ENCODE measurements at regions not wholly inside any gene's neighbourhood (a gene's known extent, or its start where the extent isn't known, plus 50 kb on each side); places are given as distances from the start of the nearest gene placed in this dataset.
"Not testable (repeated sequence)": the region's sequence is repeated elsewhere in the genome, so short reads cannot be mapped to it uniquely, and the experiment has no call there.

- H3K4me1 Mint-ChIP-seq = no peaks in the 10 kb centered on the region
- no peak overlapping the region for H3K27ac Mint-ChIP-seq
- no peaks in the 10 kb centered on the region for H3K36me3 Mint-ChIP-seq
- DNase-seq = no peak
- H3K9me3 Mint-ChIP-seq = peaks cover 0 to 1% of the 10 kb centered on the region in 2 donors
- no peak overlapping the region for H3K4me3 Mint-ChIP-seq
- no peak for ATAC-seq (replicated peaks)
- no peaks in the 10 kb centered on the region for H3K27me3 Mint-ChIP-seq
Observed at GRCh38 chr13:65530688-65531087, 1699.4 kb downstream of the PCDH9 start.

- H3K4me3 Mint-ChIP-seq = no peak overlapping the region
- H3K9me3 Mint-ChIP-seq = peaks cover 0 to 1% of the 10 kb centered on the region in 2 donors
- ATAC-seq (replicated peaks) = no peak
- H3K4me1 Mint-ChIP-seq = no peaks in the 10 kb centered on the region
- H3K36me3 Mint-ChIP-seq = no peaks in the 10 kb centered on the region
- no peak for DNase-seq
- H3K27ac Mint-ChIP-seq = no peak overlapping the region
- no peaks in the 10 kb centered on the region for H3K27me3 Mint-ChIP-seq
Observed at GRCh38 chr13:65529541-65529940, 1700.6 kb downstream of the PCDH9 start.

GRCh38 chr13:65508745-65509144, 1721.4 kb downstream of the PCDH9 start:
- ATAC-seq (replicated peaks) = no peak
- Mint-ChIP-seq H3K27me3 (no peaks in the 10 kb centered on the region), H3K4me1 (no peaks in the 10 kb centered on the region), H3K36me3 (no peaks in the 10 kb centered on the region), H3K27ac (no peak overlapping the region), H3K4me3 (no peak overlapping the region), H3K9me3 (peaks cover 0 to 3% of the 10 kb centered on the region in 2 donors)
- DNase-seq = no peak

GRCh38 chr13:65508338-65508737, 1721.8 kb downstream of the PCDH9 start:
- ATAC-seq (replicated peaks) = no peak

GRCh38 chr13:65505941-65506340, 1724.2 kb downstream of the PCDH9 start:
- Mint-ChIP-seq H3K4me1 (no peaks in the 10 kb centered on the region), H3K9me3 (peaks cover 0 to 2% of the 10 kb centered on the region in 2 donors), H3K27me3 (no peaks in the 10 kb centered on the region), H3K27ac (no peak overlapping the region), H3K36me3 (no peaks in the 10 kb centered on the region), H3K4me3 (no peak overlapping the region)
- ATAC-seq (replicated peaks) (no peak), DNase-seq (no peak)

More at GRCh38 chr13:65508338-65508737, 1721.8 kb downstream of the PCDH9 start:
- DNase-seq = no peak
- no peaks in the 10 kb centered on the region for H3K36me3 Mint-ChIP-seq
- peaks cover 0 to 3% of the 10 kb centered on the region in 2 donors for H3K9me3 Mint-ChIP-seq
- H3K4me1 Mint-ChIP-seq = no peaks in the 10 kb centered on the region
- no peak overlapping the region for H3K27ac Mint-ChIP-seq
- no peak overlapping the region for H3K4me3 Mint-ChIP-seq
- H3K27me3 Mint-ChIP-seq = no peaks in the 10 kb centered on the region

- no peaks in the 10 kb centered on the region for H3K4me1 Mint-ChIP-seq
- H3K9me3 Mint-ChIP-seq = peaks cover 0 to 2% of the 10 kb centered on the region in 2 donors
- no peak overlapping the region for H3K4me3 Mint-ChIP-seq
- no peaks in the 10 kb centered on the region for H3K36me3 Mint-ChIP-seq
- H3K27ac Mint-ChIP-seq = no peak overlapping the region
- no peaks in the 10 kb centered on the region for H3K27me3 Mint-ChIP-seq
- ATAC-seq (replicated peaks) (no peak), DNase-seq (no peak)
Observed at GRCh38 chr13:65504213-65504612, 1725.9 kb downstream of the PCDH9 start.

- Mint-ChIP-seq H3K9me3 (peaks cover 0 to 3% of the 10 kb centered on the region in 2 donors), H3K36me3 (no peaks in the 10 kb centered on the region), H3K27ac (no peak overlapping the region), H3K27me3 (no peaks in the 10 kb centered on the region), H3K4me3 (no peak overlapping the region), H3K4me1 (no peaks in the 10 kb centered on the region)
- no peak for DNase-seq
- no peak for ATAC-seq (replicated peaks)
Observed at GRCh38 chr13:65500481-65500880, 1729.7 kb downstream of the PCDH9 start.

- Mint-ChIP-seq H3K9me3 (peaks cover 0 to 1% of the 10 kb centered on the region in 2 donors), H3K27ac (no peak overlapping the region), H3K4me3 (no peak overlapping the region), H3K36me3 (no peaks in the 10 kb centered on the region), H3K27me3 (no peaks in the 10 kb centered on the region), H3K4me1 (no peaks in the 10 kb centered on the region)
- no peak for ATAC-seq (replicated peaks)
- DNase-seq = no peak
Observed at GRCh38 chr13:65499256-65499655, 1730.9 kb downstream of the PCDH9 start.

GRCh38 chr13:65497265-65497664, 1732.9 kb downstream of the PCDH9 start:
- no peak for ATAC-seq (replicated peaks)

GRCh38 chr13:65490725-65491124, 1739.4 kb downstream of the PCDH9 start:
- H3K9me3 Mint-ChIP-seq; H3K4me1 Mint-ChIP-seq; DNase-seq; H3K27me3 Mint-ChIP-seq; ATAC-seq (replicated peaks); H3K4me3 Mint-ChIP-seq; H3K36me3 Mint-ChIP-seq; H3K27ac Mint-ChIP-seq: not testable (repeated sequence)

More at GRCh38 chr13:65497265-65497664, 1732.9 kb downstream of the PCDH9 start:
- Mint-ChIP-seq H3K4me1 (no peaks in the 10 kb centered on the region), H3K4me3 (no peak overlapping the region), H3K27me3 (no peaks in the 10 kb centered on the region), H3K36me3 (no peaks in the 10 kb centered on the region), H3K9me3 (peaks cover 0 to 1% of the 10 kb centered on the region in 2 donors), H3K27ac (no peak overlapping the region)
- DNase-seq = no peak

- Mint-ChIP-seq H3K27me3 (no peaks in the 10 kb centered on the region), H3K36me3 (no peaks in the 10 kb centered on the region), H3K27ac (no peak overlapping the region), H3K4me3 (no peak overlapping the region), H3K9me3 (peaks cover 0 to 2% of the 10 kb centered on the region in 2 donors), H3K4me1 (no peaks in the 10 kb centered on the region)
- ATAC-seq (replicated peaks) (no peak), DNase-seq (no peak)
Observed at GRCh38 chr13:65488606-65489005, 1741.5 kb downstream of the PCDH9 start.

GRCh38 chr13:65479692-65480091, 1750.4 kb downstream of the PCDH9 start:
- Mint-ChIP-seq H3K4me1 (no peaks in the 10 kb centered on the region), H3K27me3 (no peaks in the 10 kb centered on the region), H3K27ac (no peak overlapping the region), H3K36me3 (no peaks in the 10 kb centered on the region), H3K9me3 (peaks cover 0 to 3% of the 10 kb centered on the region in 2 donors), H3K4me3 (no peak overlapping the region)
- no peak for ATAC-seq (replicated peaks)
- no peak for DNase-seq

- H3K27me3 Mint-ChIP-seq = no peaks in the 10 kb centered on the region
- no peaks in the 10 kb centered on the region for H3K4me1 Mint-ChIP-seq
- H3K36me3 Mint-ChIP-seq = no peaks in the 10 kb centered on the region
Observed at GRCh38 chr13:65473196-65473595, 1756.9 kb downstream of the PCDH9 start.

GRCh38 chr13:65472336-65472735, 1757.8 kb downstream of the PCDH9 start:
- DNase-seq (no peak), ATAC-seq (replicated peaks) (no peak)
- Mint-ChIP-seq H3K36me3 (no peaks in the 10 kb centered on the region), H3K9me3 (no peaks in the 10 kb centered on the region), H3K4me3 (no peak overlapping the region), H3K27ac (no peak overlapping the region), H3K4me1 (no peaks in the 10 kb centered on the region), H3K27me3 (no peaks in the 10 kb centered on the region)

More at GRCh38 chr13:65473196-65473595, 1756.9 kb downstream of the PCDH9 start:
- Mint-ChIP-seq H3K27ac (no peak overlapping the region), H3K4me3 (no peak overlapping the region), H3K9me3 (no peaks in the 10 kb centered on the region)
- ATAC-seq (replicated peaks) (no peak), DNase-seq (no peak)

GRCh38 chr13:65470781-65471180, 1759.4 kb downstream of the PCDH9 start:
- no peak overlapping the region for H3K4me3 Mint-ChIP-seq
- no peaks in the 10 kb centered on the region for H3K36me3 Mint-ChIP-seq
- H3K27ac Mint-ChIP-seq = no peak overlapping the region
- no peaks in the 10 kb centered on the region for H3K9me3 Mint-ChIP-seq
- no peaks in the 10 kb centered on the region for H3K27me3 Mint-ChIP-seq
- ATAC-seq (replicated peaks) (no peak), DNase-seq (no peak)
- no peaks in the 10 kb centered on the region for H3K4me1 Mint-ChIP-seq

GRCh38 chr13:65468628-65469027, 1761.5 kb downstream of the PCDH9 start:
- no peaks in the 10 kb centered on the region for H3K27me3 Mint-ChIP-seq
- no peak overlapping the region for H3K4me3 Mint-ChIP-seq
- H3K27ac Mint-ChIP-seq = no peak overlapping the region
- no peak for ATAC-seq (replicated peaks)
- H3K9me3 Mint-ChIP-seq = peaks cover 0 to 6% of the 10 kb centered on the region in 2 donors
- no peaks in the 10 kb centered on the region for H3K4me1 Mint-ChIP-seq
- no peak for DNase-seq
- no peaks in the 10 kb centered on the region for H3K36me3 Mint-ChIP-seq
